ENCODE measurements at regions not wholly inside any gene's neighbourhood (a gene's known extent, or its start where the extent isn't known, plus 50 kb on each side); places are given as distances from the start of the nearest gene placed in this dataset.

- TF ChIP-seq EP300 (IDR thresholded peaks at IDR 0.05): no peak
- no peak for TF ChIP-seq POLR2A (IDR thresholded peaks at IDR 0.05)
- no peak for TF ChIP-seq CTCF (IDR thresholded peaks at IDR 0.05)
These were observed 168.3 kb downstream of the RNF152 start for GRCh38 chr18:61724532-61724931.
